HL-60 (cell line): ENCODE measurements at regions not wholly inside any gene's neighbourhood (a gene's known extent, or its start where the extent isn't known, plus 50 kb on each side); places are given as distances from the start of the nearest gene placed in this dataset.

ENCODE experiments used
- DNase-seq, 2 experiments: peaks; one replicate each; pipeline ENCODE4 v3.0.0-alpha.2; 2010 to 2020; ENCODE audit warnings: low read depth in 1 of 2, low spot score in 1 of 2
- H3K27ac ChIP-seq: fragments of 250-450 bp; sonication (Bioruptor Pico); replicated peaks from 2 replicates; pipeline ENCODE4 v1.5.1; 2020; ENCODE audit warnings: mild to moderate bottlenecking, moderate library complexity
- H3K27me3 ChIP-seq: fragments of 250-450 bp; sonication (Bioruptor Pico); 2 replicates; pipeline ENCODE4 v1.5.1; 2021; ENCODE audit warnings: mild to moderate bottlenecking, moderate library complexity; ENCODE audit not compliant: insufficient read depth, poor library complexity, severe bottlenecking
- H3K4me3 ChIP-seq: replicated peaks from 2 replicates; pipeline ENCODE4 v1.5.1; 2011; ENCODE audit warnings: mild to moderate bottlenecking, control low read depth, low read length; ENCODE audit not compliant: insufficient read depth
- CTCF ChIP-seq: IDR thresholded peaks from one replicate; pipeline ENCODE4 v1.5.1; 2011; ENCODE audit warnings: low read length, control low read depth, inconsistent platforms; ENCODE audit not compliant: insufficient read depth
- GABPA ChIP-seq: IDR thresholded peaks from 2 replicates; pipeline ENCODE4 v1.6.1; 2012; ENCODE audit warnings: low read depth
- POLR2AphosphoS5 ChIP-seq: IDR thresholded peaks from 2 replicates; pipeline ENCODE4 v1.6.1; 2012; ENCODE audit warnings: low read depth
- REST ChIP-seq: IDR thresholded peaks from 2 replicates; pipeline ENCODE4 v1.6.1; 2012; ENCODE audit warnings: low read depth; ENCODE audit not compliant: insufficient replicate concordance
- SPI1 ChIP-seq: IDR thresholded peaks from 2 replicates; pipeline ENCODE4 v1.6.1; 2012; ENCODE audit warnings: low read depth, mild to moderate bottlenecking, borderline replicate concordance

GRCh38 chr4:17258106-17258505 lies 253.8 kb downstream of the QDPR start:
- TF ChIP-seq GABPA (no peak), SPI1 (no peak), POLR2AphosphoS5 (no peak), REST (no peak), CTCF (no peak)
- Histone ChIP-seq H3K27me3 (no peaks in the 10 kb centered on the region), H3K27ac (no peak overlapping the region), H3K4me3 (no peak overlapping the region)
- no peak for DNase-seq

- no peak overlapping the region for H3K27ac ChIP-seq
- no peaks in the 10 kb centered on the region for H3K27me3 ChIP-seq
- TF ChIP-seq SPI1 (no peak), CTCF (no peak)
- no peak overlapping the region for H3K4me3 ChIP-seq
- DNase-seq = no peak
Measured at GRCh38 chr4:17252131-17252530, 259.8 kb downstream of the QDPR start.

- Histone ChIP-seq H3K27ac (no peak overlapping the region), H3K27me3 (no peaks in the 10 kb centered on the region), H3K4me3 (no peak overlapping the region)
- no peak for TF ChIP-seq CTCF
- TF ChIP-seq REST = no peak
- no peak for TF ChIP-seq SPI1
- TF ChIP-seq POLR2AphosphoS5 = no peak
- no peak for TF ChIP-seq GABPA
- no peak for DNase-seq
Measured at GRCh38 chr4:17251101-17251500, 260.8 kb downstream of the QDPR start.

GRCh38 chr4:17250591-17250990 lies 261.3 kb downstream of the QDPR start:
- H3K27ac ChIP-seq = no peak overlapping the region
- H3K4me3 ChIP-seq = no peak overlapping the region
- no peak for DNase-seq
- no peaks in the 10 kb centered on the region for H3K27me3 ChIP-seq
- TF ChIP-seq GABPA (no peak), POLR2AphosphoS5 (no peak), CTCF (no peak), SPI1 (no peak), REST (no peak)
